Endothelial cell of umbilical vein (primary cell): ENCODE measurements at regions not wholly inside any gene's neighbourhood (a gene's known extent, or its start where the extent isn't known, plus 50 kb on each side); places are given as distances from the start of the nearest gene placed in this dataset.

Experiments used
- BruUV-seq: library from RNA; stranded (reverse); fragments of 400-500 nt; replicated peaks from 2 replicates; lab custom pipeline; 2021; lab: Mats Ljungman, UMichigan
- CTCF ChIA-PET: fragments of 300-600, 350-600 bp; sonication (Branson Sonifier 250); formaldehyde crosslinking; loops from one replicate; lab custom pipeline; 2021; ENCODE audit warnings: antibody characterized with exemption, inconsistent platforms; lab: Charles Lee
- POLR2A ChIA-PET: fragments of 300-600, 350-600 bp; sonication (Branson Sonifier 250); formaldehyde crosslinking; loops from one replicate; lab custom pipeline; 2021; ENCODE audit warnings: antibody characterized with exemption, inconsistent platforms; lab: Charles Lee
- DNase-seq: peaks from one replicate; pipeline ENCODE4 v3.0.0-alpha.2; 2011; ENCODE audit warnings: low read depth, low spot score
- FAIRE-seq: peaks from 2 replicates; lab custom pipeline; 2011; peaks lifted over from hg19 to GRCh38; lab: Jason Lieb, UNC
- H2AFZ ChIP-seq: 2 replicates; pipeline ENCODE4 v1.6.0; 2012; ENCODE audit warnings: low read depth, low read length, control low read depth, inconsistent platforms
- H3K27ac ChIP-seq: 2 replicates; pipeline ENCODE4 v1.5.1; 2011; ENCODE audit warnings: low read depth, mild to moderate bottlenecking, control low read depth, low read length, moderate library complexity; ENCODE audit not compliant: insufficient read depth
- H3K27me3 ChIP-seq, 2 experiments: 2 replicates each; pipeline versions ENCODE4 v1.6.0 to v1.6.1; 2011; ENCODE audit warnings: low read length in 2 of 2, mixed read lengths in 1 of 2; ENCODE audit not compliant: control insufficient read depth in 2 of 2, insufficient read depth in 2 of 2
- H3K36me3 ChIP-seq, 2 experiments: 2 replicates in 1 of 2; 3 replicates in 1 of 2; pipeline ENCODE4 v1.5.1; 2011; ENCODE audit warnings: low read length in 2 of 2, mild to moderate bottlenecking in 1 of 2, moderate library complexity in 1 of 2; ENCODE audit not compliant: control insufficient read depth in 2 of 2, insufficient read depth in 2 of 2; ENCODE audit errors: extremely low read depth in 1 of 2
- H3K4me1 ChIP-seq: 3 replicates; pipeline ENCODE4 v1.5.1; 2011; ENCODE audit warnings: mild to moderate bottlenecking, low read length; ENCODE audit not compliant: control insufficient read depth, insufficient read depth; ENCODE audit errors: extremely low read depth
- H3K4me2 ChIP-seq: 2 replicates; pipeline ENCODE4 v1.6.1; 2011; ENCODE audit warnings: low read length, control low read depth, mixed read lengths; ENCODE audit not compliant: insufficient read depth
- H3K4me3 ChIP-seq, 3 experiments: fragments of 200-600 bp in 1 of 3; sonication (generic), shearing (Covaris generic) in 1 of 3; replicated peaks in 1 of 3; 2 replicates each; pipeline ENCODE4 v1.5.1; 2011 to 2016; ENCODE audit warnings: control low read depth in 3 of 3, low read length in 3 of 3, mild to moderate bottlenecking in 2 of 3, inconsistent platforms in 1 of 3, low read depth in 1 of 3, moderate library complexity in 1 of 3; ENCODE audit not compliant: insufficient read depth in 1 of 3
- H3K79me2 ChIP-seq: 2 replicates; pipeline ENCODE4 v1.6.0; 2012; ENCODE audit warnings: low read length, inconsistent platforms; ENCODE audit not compliant: control insufficient read depth, insufficient read depth
- H3K9ac ChIP-seq: replicated peaks from 2 replicates; pipeline ENCODE3; 2011; ENCODE audit warnings: low read length, control low read depth; ENCODE audit not compliant: insufficient read depth; ENCODE audit errors: extremely low read depth
- H3K9me1 ChIP-seq: replicated peaks from 3 replicates; pipeline ENCODE4 v1.6.0; 2011; ENCODE audit warnings: mild to moderate bottlenecking, low read length; ENCODE audit not compliant: control insufficient read depth, insufficient read depth; ENCODE audit errors: extremely low read depth
- H3K9me3 ChIP-seq: replicated peaks from 2 replicates; pipeline ENCODE4 v1.5.1; 2012; ENCODE audit warnings: low read length, inconsistent platforms; ENCODE audit not compliant: control insufficient read depth, insufficient read depth
- H4K20me1 ChIP-seq: replicated peaks from 2 replicates; pipeline ENCODE3; 2011; ENCODE audit warnings: mild to moderate bottlenecking, low read length; ENCODE audit not compliant: control insufficient read depth, insufficient read depth; ENCODE audit errors: extremely low read depth
- CTCF ChIP-seq, 2 donors: IDR thresholded peaks; 1 replicate in 1 of 2; 2 replicates in 1 of 2; pipeline ENCODE4 v1.5.1; 2011; ENCODE audit warnings: low read length in 2 of 2, mild to moderate bottlenecking in 2 of 2, moderate library complexity in 2 of 2, control low read depth in 1 of 2, inconsistent platforms in 1 of 2, low read depth in 1 of 2; ENCODE audit not compliant: insufficient read depth in 1 of 2; ENCODE audit errors: extremely low read depth in 1 of 2
- EZH2 ChIP-seq: IDR thresholded peaks from 2 replicates; pipeline ENCODE4 v1.6.1; 2012; ENCODE audit warnings: borderline replicate concordance, low read depth, mild to moderate bottlenecking, moderate library complexity, low read length, inconsistent platforms; ENCODE audit not compliant: severe bottlenecking
- FOS ChIP-seq: IDR thresholded peaks from 2 replicates; pipeline ENCODE4 v1.6.1; 2011; ENCODE audit warnings: mild to moderate bottlenecking, low read length, moderate library complexity, borderline replicate concordance; ENCODE audit not compliant: insufficient read depth
- GATA2 ChIP-seq: IDR thresholded peaks from 2 replicates; pipeline ENCODE4 v1.7.0; 2011; ENCODE audit warnings: low read depth, mild to moderate bottlenecking, moderate library complexity, mixed read lengths, low read length; ENCODE audit not compliant: insufficient read length, insufficient read depth
- JUN ChIP-seq: IDR thresholded peaks from 2 replicates; pipeline ENCODE4 v1.6.1; 2011; ENCODE audit warnings: borderline replicate concordance, low read depth; ENCODE audit not compliant: insufficient read length, insufficient read depth
- MAX ChIP-seq: IDR thresholded peaks from 2 replicates; pipeline ENCODE4 v1.6.1; 2011; ENCODE audit not compliant: insufficient read depth, insufficient read length
- MYC ChIP-seq: IDR thresholded peaks from one replicate; pipeline ENCODE4 v1.6.1; 2011; ENCODE audit warnings: mild to moderate bottlenecking, low read depth, low read length
- POLR2A ChIP-seq: IDR thresholded peaks from 2 replicates; pipeline ENCODE4 v1.6.1; 2012; ENCODE audit warnings: low read depth, mild to moderate bottlenecking, control low read depth, low read length
- POLR2AphosphoS5 ChIP-seq: IDR thresholded peaks from 2 replicates; pipeline ENCODE4 v1.6.1; 2012; ENCODE audit warnings: low read depth, mild to moderate bottlenecking, control low read depth, low read length, moderate library complexity; ENCODE audit not compliant: insufficient read depth
- dilution Hi-C: fragments of 300-500 bp; cut with MboI; formaldehyde crosslinking; loops from one replicate; pipeline ENCODE4 v1.15.0; 2019; ENCODE audit warnings: low sequenced_read_pairs; ENCODE audit not compliant: extremely low pct_ligation_motif_present
- intact Hi-C: fragments of 100-400 bp; cut with micrococcal nuclease; formaldehyde crosslinking; loops from one replicate; pipeline ENCODE4 v1.10.0; 2022

GRCh38 chr2:63661076-63661475 lies 72.3 kb downstream of the MDH1 start:
- FAIRE-seq = no peak
- no peak overlapping the region for H3K4me3 ChIP-seq
- no peak overlapping the region for H3K4me2 ChIP-seq
- no peak overlapping the region for H3K27ac ChIP-seq
- peak; percentile 50 for DNase-seq
- H3K9me3 ChIP-seq = no peaks in the 10 kb centered on the region
- no peak overlapping the region for H2AFZ ChIP-seq
- H4K20me1 ChIP-seq = no peaks in the 10 kb centered on the region
- intact Hi-C loops = no loop called here
- H3K79me2 ChIP-seq = no peaks in the 10 kb centered on the region
- H3K27me3 ChIP-seq = no peaks in the 10 kb centered on the region
- CTCF ChIA-PET = interaction anchor here (1.0 to 1.5 kb wide), 2 partner anchors 38 to 260 kb away, joined by 3 to 6 read pairs; no protein-coding TSS in a partner anchor
- H3K9ac ChIP-seq = no peak overlapping the region
- TF ChIP-seq GATA2 = no peak
- no peak for TF ChIP-seq MYC
- no peak for TF ChIP-seq POLR2AphosphoS5
- no peak for TF ChIP-seq CTCF (IDR thresholded peaks at IDR 0.05; ENCODE audit: extremely low read depth in 1 of 2, insufficient read depth in 1 of 2, low read depth in 1 of 2, low read length in 2 of 2)
- TF ChIP-seq JUN = no peak
- no peak for TF ChIP-seq POLR2A
- TF ChIP-seq FOS = no peak
- TF ChIP-seq MAX = no peak
- TF ChIP-seq EZH2 = no peak
- dilution Hi-C loops = no loop called here
- BruUV-seq = no TSS peak
- no peaks in the 10 kb centered on the region for H3K4me1 ChIP-seq
- POLR2A ChIA-PET = no interaction called here
- no peaks in the 10 kb centered on the region for H3K9me1 ChIP-seq
- no peaks in the 10 kb centered on the region for H3K36me3 ChIP-seq
